ENCODE measurements at regions not wholly inside any gene's neighbourhood (a gene's known extent, or its start where the extent isn't known, plus 50 kb on each side); places are given as distances from the start of the nearest gene placed in this dataset.

DNA sequence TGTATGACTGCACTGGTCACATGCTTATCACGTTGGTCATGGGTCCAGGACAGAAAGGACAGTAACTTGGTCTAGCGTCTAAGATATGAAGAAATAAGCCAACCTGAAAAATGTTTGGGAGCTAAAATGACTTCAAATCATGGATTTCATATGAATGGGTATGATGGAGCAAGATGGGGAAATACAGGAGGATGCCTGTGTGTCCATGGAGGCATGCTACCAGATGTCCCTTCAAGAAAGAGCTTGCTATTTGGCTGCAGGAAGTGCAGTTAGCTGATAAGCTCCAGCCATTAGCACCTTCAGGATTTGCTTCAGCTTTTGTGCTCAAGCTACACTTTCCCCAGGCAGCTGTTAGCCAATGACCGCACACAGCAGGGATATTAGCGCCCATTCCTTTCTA, 164.6 kb upstream of the THBS1 start:
- no peak for TF ChIP-seq STAT6 (CRISPR knock-in tag; conservative IDR thresholded peaks at IDR 0.05; ENCODE audit: low read depth)
- TF ChIP-seq, protein P1, sequence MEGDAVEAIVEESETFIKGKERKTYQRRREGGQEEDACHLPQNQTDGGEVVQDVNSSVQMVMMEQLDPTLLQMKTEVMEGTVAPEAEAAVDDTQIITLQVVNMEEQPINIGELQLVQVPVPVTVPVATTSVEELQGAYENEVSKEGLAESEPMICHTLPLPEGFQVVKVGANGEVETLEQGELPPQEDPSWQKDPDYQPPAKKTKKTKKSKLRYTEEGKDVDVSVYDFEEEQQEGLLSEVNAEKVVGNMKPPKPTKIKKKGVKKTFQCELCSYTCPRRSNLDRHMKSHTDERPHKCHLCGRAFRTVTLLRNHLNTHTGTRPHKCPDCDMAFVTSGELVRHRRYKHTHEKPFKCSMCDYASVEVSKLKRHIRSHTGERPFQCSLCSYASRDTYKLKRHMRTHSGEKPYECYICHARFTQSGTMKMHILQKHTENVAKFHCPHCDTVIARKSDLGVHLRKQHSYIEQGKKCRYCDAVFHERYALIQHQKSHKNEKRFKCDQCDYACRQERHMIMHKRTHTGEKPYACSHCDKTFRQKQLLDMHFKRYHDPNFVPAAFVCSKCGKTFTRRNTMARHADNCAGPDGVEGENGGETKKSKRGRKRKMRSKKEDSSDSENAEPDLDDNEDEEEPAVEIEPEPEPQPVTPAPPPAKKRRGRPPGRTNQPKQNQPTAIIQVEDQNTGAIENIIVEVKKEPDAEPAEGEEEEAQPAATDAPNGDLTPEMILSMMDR (IDR thresholded peaks at IDR 0.05), result no peak
- no peak for TF ChIP-seq SMAD3 (CRISPR knock-in tag; IDR thresholded peaks at IDR 0.05; ENCODE audit: borderline replicate concordance)
- no peak for TF ChIP-seq ARID4B (CRISPR knock-in tag; IDR thresholded peaks at IDR 0.05; ENCODE audit: borderline replicate concordance)
- no peak for TF ChIP-seq ZNF416 (CRISPR knock-in tag; IDR thresholded peaks at IDR 0.05)
- no peak for TF ChIP-seq JUN (CRISPR knock-in tag; IDR thresholded peaks at IDR 0.05)
